ENCODE measurements at regions not wholly inside any gene's neighbourhood (a gene's known extent, or its start where the extent isn't known, plus 50 kb on each side); places are given as distances from the start of the nearest gene placed in this dataset.

- TF ChIP-seq CTCF (conservative IDR thresholded peaks at IDR 0.05) = no peak
- H3K9me3 Mint-ChIP-seq = peaks cover 5% of the 10 kb centered on the region
- no peak for DNase-seq (ENCODE audit: extremely low spot score, unreplicated experiment)
- H3K4me1 Mint-ChIP-seq (ENCODE audit: unreplicated experiment) = peaks cover 3% of the 10 kb centered on the region
- no peaks in the 10 kb centered on the region for H3K36me3 Mint-ChIP-seq
- no peak overlapping the region for H3K27ac Mint-ChIP-seq
- no peaks in the 10 kb centered on the region for H3K27me3 Mint-ChIP-seq
- no peak overlapping the region for H3K4me3 Mint-ChIP-seq
Observed at GRCh38 chr4:38310446-38311043, 350.3 kb downstream of the PTTG2 start.

GRCh38 chr4:38311495-38312126 lies 351.4 kb downstream of the PTTG2 start:
- Mint-ChIP-seq H3K36me3 (no peaks in the 10 kb centered on the region), H3K9me3 (peaks cover 5% of the 10 kb centered on the region), H3K4me3 (no peak overlapping the region), H3K4me1 (ENCODE audit: unreplicated experiment) (peaks cover 3% of the 10 kb centered on the region), H3K27me3 (no peaks in the 10 kb centered on the region), H3K27ac (no peak overlapping the region)
- DNase-seq (ENCODE audit: extremely low spot score, unreplicated experiment) = no peak
- no peak for TF ChIP-seq CTCF (conservative IDR thresholded peaks at IDR 0.05)

GRCh38 chr4:38313175-38313574 lies 350.8 kb upstream of the KLF3 start:
- Mint-ChIP-seq H3K4me1 (ENCODE audit: unreplicated experiment) (peaks cover 5% of the 10 kb centered on the region), H3K27me3 (no peaks in the 10 kb centered on the region), H3K4me3 (no peak overlapping the region), H3K36me3 (no peaks in the 10 kb centered on the region), H3K27ac (peak overlapping the region; percentile 76), H3K9me3 (peaks cover 5% of the 10 kb centered on the region)
- DNase-seq (ENCODE audit: extremely low spot score, unreplicated experiment) = no peak
- TF ChIP-seq CTCF (conservative IDR thresholded peaks at IDR 0.05) = no peak

- Mint-ChIP-seq H3K9me3 (peaks cover 5% of the 10 kb centered on the region), H3K4me3 (peak overlapping the region; percentile 26), H3K36me3 (no peaks in the 10 kb centered on the region), H3K27ac (peak overlapping the region; percentile 76), H3K27me3 (no peaks in the 10 kb centered on the region), H3K4me1 (ENCODE audit: unreplicated experiment) (peaks cover 12% of the 10 kb centered on the region)
- TF ChIP-seq CTCF (conservative IDR thresholded peaks at IDR 0.05) = no peak
- no peak for DNase-seq (ENCODE audit: extremely low spot score, unreplicated experiment)
Observed at GRCh38 chr4:38313999-38314561, 349.9 kb upstream of the KLF3 start.

GRCh38 chr4:38314663-38315062 lies 349.3 kb upstream of the KLF3 start:
- no peak for DNase-seq (ENCODE audit: extremely low spot score, unreplicated experiment)
- TF ChIP-seq CTCF (conservative IDR thresholded peaks at IDR 0.05) = no peak
- Mint-ChIP-seq H3K36me3 (no peaks in the 10 kb centered on the region), H3K27me3 (no peaks in the 10 kb centered on the region), H3K27ac (peak overlapping the region; percentile 76), H3K4me3 (no peak overlapping the region), H3K9me3 (peaks cover 5% of the 10 kb centered on the region), H3K4me1 (ENCODE audit: unreplicated experiment) (peaks cover 17% of the 10 kb centered on the region)

Measured in type B pancreatic cell (in vitro differentiated cells).